ENCODE measurements at regions not wholly inside any gene's neighbourhood (a gene's known extent, or its start where the extent isn't known, plus 50 kb on each side); places are given as distances from the start of the nearest gene placed in this dataset.

GRCh38 chr4:126251169-126251568 is 936.4 kb downstream of the FAT4 start:
- TF ChIP-seq CTCF (IDR thresholded peaks at IDR 0.05) (no peak), POLR2A (IDR thresholded peaks at IDR 0.05) (no peak), POLR2AphosphoS5 (IDR thresholded peaks at IDR 0.05) (no peak), EP300 (IDR thresholded peaks at IDR 0.05) (no peak)

Data from suprapubic skin (tissue), 4 donors.